GM23338 (cell line): ENCODE measurements at regions not wholly inside any gene's neighbourhood (a gene's known extent, or its start where the extent isn't known, plus 50 kb on each side); places are given as distances from the start of the nearest gene placed in this dataset.

ENCODE experiments used
- CREB1 ChIP-seq: fragments of 250-450 bp; sonication (Bioruptor Pico); IDR thresholded peaks from 2 replicates; pipeline ENCODE4 v1.5.0; 2020; ENCODE audit warnings: low read depth, mild to moderate bottlenecking, moderate library complexity
- CTCF ChIP-seq, 2 experiments: fragments of 200-600 bp in 1 of 2; sonication (generic) in 1 of 2; conservative IDR thresholded peaks; 2 replicates each; pipeline versions ENCODE4 v1.5.1 to v1.6.1; 2016 to 2017; ENCODE audit warnings: antibody characterized with exemption in 2 of 2, low read depth in 2 of 2, mild to moderate bottlenecking in 2 of 2, moderate library complexity in 1 of 2
- EZH2 ChIP-seq: fragments of 200-600 bp; sonication (generic); IDR thresholded peaks from one replicate; pipeline ENCODE4 v1.8.0; 2017; ENCODE audit warnings: antibody characterized with exemption, mild to moderate bottlenecking, low read depth; ENCODE audit not compliant: unreplicated experiment
- EZH2phosphoT487 ChIP-seq: fragments of 200-600 bp; sonication (generic); IDR thresholded peaks from one replicate; pipeline ENCODE4 v1.8.1; 2018; ENCODE audit warnings: antibody characterized with exemption; ENCODE audit not compliant: unreplicated experiment
- JUNB ChIP-seq: IDR thresholded peaks from one replicate; pipeline ENCODE4 v1.6.1; 2016; ENCODE audit warnings: antibody characterized with exemption; ENCODE audit not compliant: unreplicated experiment
- NANOG ChIP-seq: IDR thresholded peaks from 2 replicates; pipeline ENCODE4 v1.6.1; 2016; ENCODE audit warnings: antibody characterized with exemption, borderline replicate concordance
- POLR2AphosphoS5 ChIP-seq: IDR thresholded peaks from 2 replicates; pipeline ENCODE4 v1.6.1; 2016; ENCODE audit warnings: antibody characterized with exemption, low read depth
- REST ChIP-seq: IDR thresholded peaks from one replicate; pipeline ENCODE4 v1.6.1; 2018; ENCODE audit warnings: antibody characterized with exemption; ENCODE audit not compliant: unreplicated experiment
- STAT1 ChIP-seq: IDR thresholded peaks from one replicate; pipeline ENCODE4 v1.6.1; 2016; ENCODE audit warnings: antibody characterized with exemption; ENCODE audit not compliant: unreplicated experiment
- ZNF114 ChIP-seq: fragments of 250-450 bp; sonication (Bioruptor Pico); IDR thresholded peaks from 2 replicates; pipeline ENCODE4 v1.5.0; 2020; ENCODE audit warnings: mild to moderate bottlenecking, moderate library complexity
- ZNF331 ChIP-seq: fragments of 250-450 bp; sonication (Bioruptor Pico); IDR thresholded peaks from 2 replicates; pipeline ENCODE4 v1.5.0; 2020; ENCODE audit warnings: low read depth, mild to moderate bottlenecking, moderate library complexity
- TF ChIP-seq, protein P1 (sequence below): IDR thresholded peaks from 2 replicates; pipeline ENCODE4 v1.6.1; 2016; ENCODE audit warnings: antibody characterized with exemption

DNA sequence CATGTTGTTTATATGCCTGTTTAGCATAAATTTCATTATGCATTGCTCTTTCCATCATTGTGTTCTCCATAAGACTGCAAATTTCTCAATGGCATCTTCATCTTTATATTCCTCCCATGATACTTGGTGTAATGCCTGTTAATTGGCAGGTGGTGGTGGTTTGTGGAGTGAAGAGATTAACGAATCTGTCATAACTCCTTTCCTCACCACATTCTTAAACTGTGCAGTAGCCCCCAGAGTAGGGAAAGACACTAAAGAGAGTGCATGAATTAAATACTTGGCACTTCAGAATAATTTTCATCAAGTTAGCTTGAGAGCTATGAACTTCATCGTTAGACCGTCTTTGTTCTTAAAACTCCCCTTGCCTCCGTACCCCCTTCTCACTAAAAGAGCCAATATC lies 329.7 kb downstream of the HS3ST3B1 start:
- no peak for TF ChIP-seq CTCF (conservative IDR thresholded peaks at IDR 0.05; ENCODE audit: low read depth in 2 of 2)
- no peak for TF ChIP-seq POLR2AphosphoS5
- no peak for TF ChIP-seq EZH2
- TF ChIP-seq EZH2phosphoT487, result no peak
- TF ChIP-seq REST, result no peak
- no peak for TF ChIP-seq NANOG
- no peak for TF ChIP-seq ZNF114 (CRISPR knock-in tag)
- TF ChIP-seq JUNB, result no peak
- TF ChIP-seq STAT1, result no peak
- TF ChIP-seq, protein P1, sequence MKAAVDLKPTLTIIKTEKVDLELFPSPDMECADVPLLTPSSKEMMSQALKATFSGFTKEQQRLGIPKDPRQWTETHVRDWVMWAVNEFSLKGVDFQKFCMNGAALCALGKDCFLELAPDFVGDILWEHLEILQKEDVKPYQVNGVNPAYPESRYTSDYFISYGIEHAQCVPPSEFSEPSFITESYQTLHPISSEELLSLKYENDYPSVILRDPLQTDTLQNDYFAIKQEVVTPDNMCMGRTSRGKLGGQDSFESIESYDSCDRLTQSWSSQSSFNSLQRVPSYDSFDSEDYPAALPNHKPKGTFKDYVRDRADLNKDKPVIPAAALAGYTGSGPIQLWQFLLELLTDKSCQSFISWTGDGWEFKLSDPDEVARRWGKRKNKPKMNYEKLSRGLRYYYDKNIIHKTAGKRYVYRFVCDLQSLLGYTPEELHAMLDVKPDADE, result no peak
- no peak for TF ChIP-seq CREB1 (CRISPR knock-in tag)
- no peak for TF ChIP-seq ZNF331 (CRISPR knock-in tag)
